ENCODE measurements at regions not wholly inside any gene's neighbourhood (a gene's known extent, or its start where the extent isn't known, plus 50 kb on each side); places are given as distances from the start of the nearest gene placed in this dataset.
"Not testable (repeated sequence)": the region's sequence is repeated elsewhere in the genome, so short reads cannot be mapped to it uniquely, and the experiment has no call there.

GRCh38 chr4:101730291-101731117, 60.0 kb upstream of the BANK1 start:
- peak; percentile 88 for DNase-seq (ENCODE audit: low spot score)

GRCh38 chr4:101727238-101727637, 63.3 kb upstream of the BANK1 start:
- no peak for DNase-seq (ENCODE audit: low spot score)

DNA sequence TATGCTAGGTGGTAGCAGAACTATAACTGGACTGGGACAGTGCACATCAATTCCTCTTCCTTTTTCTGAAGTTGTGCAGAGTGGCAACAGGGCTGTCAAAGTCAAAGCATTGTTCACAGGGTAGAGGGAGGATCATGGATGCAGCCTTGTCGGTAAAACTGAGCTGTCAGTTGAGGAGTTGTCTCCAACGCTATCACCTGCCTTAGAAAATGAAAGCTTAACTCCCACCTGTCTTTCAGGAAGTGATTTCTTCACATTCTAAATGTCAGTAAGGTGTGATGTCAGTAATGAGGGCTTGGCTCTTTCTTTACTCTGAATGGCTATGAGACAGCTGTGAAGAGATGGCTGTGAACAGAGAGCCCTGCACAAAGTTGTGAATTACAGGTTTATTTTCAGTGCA, 66.4 kb upstream of the BANK1 start:
- no peak for DNase-seq (ENCODE audit: low spot score)

DNA sequence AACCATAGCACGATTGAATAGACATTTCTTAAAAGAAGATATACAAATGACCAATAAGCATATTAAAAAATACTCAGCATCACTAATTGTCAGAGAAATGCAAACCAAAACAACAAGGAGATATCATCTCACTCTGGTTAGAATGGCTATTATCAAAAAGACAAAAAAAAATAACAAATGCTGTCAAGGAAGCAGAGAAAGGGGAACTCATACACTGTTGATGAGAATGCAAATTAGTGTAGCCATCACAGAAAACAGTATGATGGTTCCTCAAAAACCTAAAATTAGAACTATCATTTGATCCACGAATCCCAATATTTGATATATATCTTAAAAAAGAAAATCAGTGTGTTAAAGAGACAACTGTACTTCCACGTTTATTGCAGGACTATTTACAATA, 71.7 kb upstream of the BANK1 start:
- DNase-seq (ENCODE audit: low spot score) = no peak

- DNase-seq (ENCODE audit: low spot score) = no peak
Observed at GRCh38 chr4:101711590-101712260, 78.8 kb upstream of the BANK1 start.

DNA sequence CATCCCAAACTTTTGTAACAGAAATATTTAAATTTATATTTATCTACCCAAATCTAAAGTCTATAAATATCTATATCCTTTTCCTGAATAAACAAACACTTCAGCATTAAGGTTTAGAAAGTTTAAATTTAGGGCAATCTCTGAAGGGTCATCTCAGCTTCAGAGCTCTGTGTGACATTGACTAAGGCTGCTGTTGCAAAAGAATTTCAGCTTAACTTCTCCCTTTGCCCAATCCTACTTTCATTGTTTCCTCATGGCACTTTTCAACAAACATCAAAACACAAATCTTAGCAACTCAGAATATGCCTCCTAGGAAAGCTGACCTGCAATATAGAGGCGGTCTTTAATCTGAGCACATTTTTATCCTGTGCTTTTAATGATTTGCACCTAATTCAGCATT, 79.7 kb upstream of the BANK1 start:
- DNase-seq (ENCODE audit: low spot score) = no peak

- peak; percentile 11 for DNase-seq (ENCODE audit: low spot score)
Observed at GRCh38 chr4:101708293-101709039, 82.1 kb upstream of the BANK1 start.

DNA sequence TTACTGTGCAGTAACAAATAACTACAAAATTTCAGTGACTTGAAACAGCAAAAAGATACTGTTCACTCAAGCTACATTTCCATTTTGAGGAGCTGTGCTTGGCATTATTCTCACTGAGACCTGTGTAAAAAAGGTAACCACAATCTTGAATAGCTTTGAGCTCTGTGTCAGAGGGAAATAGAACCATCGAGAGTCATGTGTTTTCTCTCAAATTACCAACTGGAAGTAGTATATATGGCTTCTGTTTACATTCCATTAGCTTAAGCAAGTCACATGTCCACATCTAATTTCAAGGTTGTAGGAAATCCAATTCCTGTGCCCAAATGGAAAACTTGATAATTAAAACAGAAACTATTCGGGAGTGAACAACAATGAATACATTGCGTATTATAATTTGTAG, 82.9 kb upstream of the BANK1 start:
- DNase-seq (ENCODE audit: low spot score) = no peak

DNA sequence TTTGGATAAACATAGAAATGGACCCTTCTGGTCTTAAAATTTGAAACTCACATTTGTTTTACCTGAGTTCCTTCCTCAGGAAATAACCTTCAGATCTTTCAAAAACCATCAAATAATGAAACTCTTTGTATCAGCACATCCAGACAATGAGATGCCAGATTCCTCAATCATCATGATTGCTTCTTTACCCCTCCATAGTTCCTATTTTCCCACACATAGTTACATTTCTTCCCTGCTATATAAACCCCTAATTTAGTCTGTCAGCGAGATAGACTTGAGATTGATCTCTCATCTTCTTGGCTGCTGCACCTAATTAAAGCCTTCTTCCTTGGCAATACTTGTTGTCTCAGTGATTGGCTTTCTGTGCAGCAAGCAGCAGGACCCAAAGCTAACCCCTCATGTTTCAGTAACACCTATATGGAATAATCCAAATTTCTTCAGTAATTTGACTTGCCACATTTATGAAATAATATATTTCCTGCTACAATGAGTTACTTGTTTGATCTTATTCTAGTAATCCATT, 83.9 kb upstream of the BANK1 start:
- DNase-seq (ENCODE audit: low spot score) = no peak

DNA sequence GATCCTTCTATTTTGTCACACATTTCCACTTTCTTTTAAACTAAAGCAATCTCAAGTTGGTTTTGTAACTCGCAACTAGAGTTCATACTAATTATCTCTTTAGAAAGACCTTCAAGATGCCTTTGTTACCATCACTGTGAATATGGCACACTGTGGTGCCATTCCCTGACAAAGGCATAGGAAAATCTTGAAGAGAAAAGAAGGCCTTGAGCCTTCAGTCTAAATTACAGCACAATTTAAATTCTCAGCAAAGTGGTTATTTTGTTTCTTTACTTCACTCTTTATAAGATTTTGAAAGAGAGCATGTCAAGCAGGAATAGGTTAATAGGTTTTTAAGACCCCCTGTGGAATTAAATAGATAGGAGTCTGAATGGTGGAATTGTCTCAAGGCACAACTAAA, 89.0 kb upstream of the BANK1 start:
- DNase-seq (ENCODE audit: low spot score) = no peak

DNA sequence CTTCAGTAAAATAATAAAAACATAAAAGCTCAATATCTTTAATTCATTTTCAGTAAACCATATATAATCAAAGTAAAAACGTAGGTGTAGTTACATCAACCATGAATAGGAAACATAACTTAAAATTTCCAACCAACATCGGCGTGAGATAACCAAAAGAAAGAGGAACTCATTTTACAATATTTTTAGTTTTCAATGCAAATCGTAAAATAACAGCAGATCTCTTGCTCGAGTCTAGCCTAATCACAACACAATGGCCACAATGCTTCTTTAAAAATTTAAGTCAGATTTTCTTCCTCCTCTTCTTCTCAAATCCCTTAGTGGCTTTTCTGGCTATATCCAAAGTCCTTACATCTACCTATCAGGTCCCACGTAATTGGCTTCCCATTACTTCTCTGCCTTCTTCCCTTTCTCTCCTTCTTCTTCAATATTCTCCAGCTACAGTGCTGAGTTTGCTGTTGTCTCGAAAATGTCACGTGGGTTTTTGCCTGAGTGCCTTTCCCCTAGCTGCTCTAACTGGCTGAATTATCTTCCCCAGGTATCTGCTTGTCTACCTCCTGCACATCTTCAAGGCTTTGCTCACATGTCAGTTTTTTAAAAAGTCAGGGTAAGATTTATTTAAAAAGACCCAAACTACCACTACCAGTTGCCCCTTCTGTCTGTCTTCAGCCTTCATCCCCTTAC, 90.9 kb upstream of the BANK1 start:
- no peak for DNase-seq (ENCODE audit: low spot score)

DNA sequence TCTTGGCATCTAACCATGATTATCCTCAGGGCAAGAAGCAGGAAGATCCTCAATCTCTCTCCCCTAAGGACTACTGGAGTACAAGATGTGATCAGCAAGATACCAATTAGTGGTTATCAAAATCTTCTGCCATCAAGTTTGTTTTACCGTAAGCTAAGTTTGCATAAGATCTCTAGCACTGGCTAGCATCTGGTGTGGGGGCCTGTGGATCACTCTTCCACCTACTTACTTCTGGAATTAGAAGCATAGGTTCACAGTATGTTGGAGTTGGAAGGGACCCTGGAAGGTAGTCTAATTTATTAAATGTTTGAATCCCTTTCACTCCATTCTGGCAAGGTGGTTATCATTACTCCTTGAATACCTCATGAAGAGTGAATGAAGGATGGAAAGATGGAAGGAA, 93.3 kb upstream of the BANK1 start:
- no peak for DNase-seq (ENCODE audit: low spot score)

GRCh38 chr4:101696276-101697010, 94.1 kb upstream of the BANK1 start:
- DNase-seq (ENCODE audit: low spot score) = no peak

DNA sequence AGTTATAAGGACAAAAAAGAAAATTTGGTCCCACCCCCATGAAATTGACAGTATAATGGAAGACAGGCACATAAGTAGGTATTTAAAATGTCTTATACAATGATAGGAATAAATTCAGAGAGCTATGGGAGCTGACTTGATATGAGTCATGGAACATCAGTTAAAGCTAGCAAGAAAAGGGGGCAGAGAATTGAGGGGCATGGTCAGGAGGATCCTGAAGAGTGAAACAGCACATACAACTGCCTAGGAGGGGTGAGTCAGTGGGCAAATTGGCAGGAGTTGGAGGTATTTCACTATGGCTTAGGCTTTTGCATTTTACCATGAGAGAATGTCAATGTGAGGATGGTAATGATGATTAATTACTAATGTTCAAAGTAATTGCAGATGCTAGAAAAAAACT, 95.4 kb upstream of the BANK1 start:
- no peak for DNase-seq (ENCODE audit: low spot score)

GRCh38 chr4:101694403-101694802, 96.1 kb upstream of the BANK1 start:
- not testable (repeated sequence) for DNase-seq (ENCODE audit: low spot score)

GRCh38 chr4:101693842-101694398, 96.6 kb upstream of the BANK1 start:
- DNase-seq (ENCODE audit: low spot score) = peak; percentile 54

- no peak for DNase-seq (ENCODE audit: low spot score)
Observed at GRCh38 chr4:101689220-101689619, 101.3 kb upstream of the BANK1 start.

DNA sequence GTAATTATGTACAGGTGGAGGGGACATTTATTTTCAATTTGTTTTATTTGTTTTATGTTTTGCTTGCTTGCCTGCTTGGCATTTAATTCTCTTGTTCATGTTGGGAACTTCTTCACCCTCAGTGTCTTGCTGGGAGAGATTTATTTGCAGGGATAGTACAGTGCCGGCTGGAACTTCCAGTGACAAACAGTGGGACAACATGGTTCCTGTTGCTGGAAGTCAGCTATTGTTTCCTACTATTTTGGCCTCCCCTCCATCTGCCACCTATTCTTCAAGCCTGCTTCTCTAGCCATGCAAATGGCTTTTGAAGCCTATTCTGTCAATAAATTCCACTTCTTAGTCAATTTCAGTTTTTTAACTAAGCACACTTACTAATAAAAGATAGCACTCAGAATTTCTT, 105.4 kb upstream of the BANK1 start:
- DNase-seq (ENCODE audit: low spot score) = no peak

DNA sequence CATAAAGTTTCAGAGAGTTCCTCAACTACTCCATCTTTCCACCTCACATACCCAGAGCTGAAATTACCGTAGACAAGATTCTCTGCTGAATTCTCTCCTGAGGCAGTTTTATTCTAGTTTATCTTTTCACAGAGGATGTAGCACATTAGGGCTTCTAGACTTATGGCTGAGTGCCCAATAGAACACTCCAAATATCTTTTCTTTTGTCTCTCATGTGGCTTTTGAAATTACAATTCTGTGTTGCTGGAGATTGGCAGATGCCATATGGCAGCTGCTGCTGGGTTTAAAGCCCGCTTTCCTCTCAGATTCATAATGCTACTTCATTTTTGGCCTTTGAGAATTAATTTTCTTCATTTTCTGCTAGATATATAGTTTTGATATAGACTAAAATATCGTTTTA, 107.6 kb upstream of the BANK1 start:
- no peak for DNase-seq (ENCODE audit: low spot score)

DNA sequence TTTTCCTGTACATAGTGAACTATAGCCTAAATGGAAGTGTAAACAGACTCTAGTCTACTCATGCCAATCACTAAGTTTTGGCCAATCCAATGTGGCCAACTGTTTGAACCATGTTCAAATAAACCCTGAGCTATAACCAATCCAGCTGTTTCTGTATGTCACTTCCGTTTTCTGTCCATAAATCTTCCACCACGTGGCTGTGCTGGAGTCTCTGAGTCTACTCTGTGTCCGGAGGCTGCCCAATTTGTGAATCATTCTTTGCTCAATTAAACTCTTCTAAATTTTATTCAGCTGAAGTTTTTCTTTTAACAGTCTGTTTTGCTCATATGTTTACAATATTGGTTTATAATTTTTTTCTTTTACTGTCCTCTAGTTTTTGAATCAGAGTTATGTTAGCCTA, 112.3 kb upstream of the BANK1 start:
- no peak for DNase-seq (ENCODE audit: low spot score)

DNA sequence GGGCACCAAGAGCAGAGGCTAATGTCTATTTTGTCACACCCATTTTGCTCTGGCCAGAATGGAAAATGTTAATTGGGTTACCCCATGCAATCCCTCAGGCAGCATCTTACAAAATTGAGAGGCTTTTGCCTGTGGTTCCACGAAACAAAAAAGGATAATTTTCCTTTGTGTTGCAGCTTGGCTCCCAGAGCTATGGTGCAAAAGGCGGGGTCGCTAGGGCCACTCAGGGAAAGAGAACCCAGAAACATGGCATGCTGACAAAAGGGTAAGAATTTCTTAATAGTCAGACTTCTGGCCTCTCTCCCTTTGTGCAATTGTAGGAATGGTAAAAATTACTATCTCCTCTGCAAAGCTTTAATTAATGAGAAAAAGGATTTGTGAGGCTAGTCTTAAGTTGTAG, 119.6 kb upstream of the BANK1 start:
- no peak for DNase-seq (ENCODE audit: low spot score)

All from HT-29 (cell line).